K562 (cell line): ENCODE measurements at regions not wholly inside any gene's neighbourhood (a gene's known extent, or its start where the extent isn't known, plus 50 kb on each side); places are given as distances from the start of the nearest gene placed in this dataset.

Experiments used
- SIN3B ChIP-seq: fragments of 450-650 bp; IDR thresholded peaks from 2 replicates; pipeline ENCODE4 v1.6.1; 2017; ENCODE audit warnings: low read depth, mild to moderate bottlenecking, moderate library complexity
- SRSF1 ChIP-seq: fragments of 200-400 bp; formaldehyde crosslinking; IDR thresholded peaks from 2 replicates; pipeline ENCODE4 v1.6.1; 2017; ENCODE audit warnings: mild to moderate bottlenecking, low read depth, low read length, moderate library complexity
- TBP ChIP-seq: optimal IDR thresholded peaks from 2 replicates; pipeline ENCODE3; 2011; ENCODE audit warnings: low read depth, low read length, improper control_type of control experiment
- ZNF436 ChIP-seq: fragments of 250-450, 450-650 bp; sonication (Bioruptor Pico); formaldehyde crosslinking; IDR thresholded peaks from 2 replicates; pipeline ENCODE4 v1.7.0; 2020; ENCODE audit warnings: mild to moderate bottlenecking
- ZNF583 ChIP-seq: fragments of 250-450 bp; sonication (Bioruptor Pico); IDR thresholded peaks from 2 replicates; pipeline ENCODE4 v1.4.0; 2020
- ZNF766 ChIP-seq: fragments of 200-800 bp; sonication (Bioruptor generic); conservative IDR thresholded peaks from 2 replicates; pipeline ENCODE4 v1.6.1; 2016; ENCODE audit warnings: missing genetic modification characterization, missing compliant biosample characterization
- TF ChIP-seq, protein P1 (sequence below), 2 experiments: fragments of 450-650 bp in 1 of 2; sonication (generic) in 1 of 2; formaldehyde crosslinking in 1 of 2; IDR thresholded peaks; 2 replicates each; pipeline versions ENCODE4 v1.7.1 to v1.9.0; 2016 to 2022; ENCODE audit warnings: inconsistent platforms in 1 of 2, mild to moderate bottlenecking in 1 of 2, missing genetic modification reagents in 1 of 2
- TF ChIP-seq, protein P2 (sequence below): fragments of 450-650 bp; IDR thresholded peaks from 2 replicates; pipeline ENCODE4 v1.6.1; 2018; ENCODE audit not compliant: partially characterized antibody
- TF ChIP-seq, protein P3 (sequence below): fragments of 200-800 bp; sonication (Bioruptor generic); IDR thresholded peaks from 2 replicates; pipeline ENCODE4 v1.6.1; 2017; ENCODE audit warnings: missing genetic modification characterization, missing compliant biosample characterization
- TF ChIP-seq, protein P4 (sequence below): IDR thresholded peaks from 3 replicates; pipeline ENCODE4 v1.6.1; 2011; ENCODE audit warnings: borderline replicate concordance, mild to moderate bottlenecking, moderate library complexity; ENCODE audit not compliant: insufficient read length; ENCODE audit errors: extremely low read depth

DNA sequence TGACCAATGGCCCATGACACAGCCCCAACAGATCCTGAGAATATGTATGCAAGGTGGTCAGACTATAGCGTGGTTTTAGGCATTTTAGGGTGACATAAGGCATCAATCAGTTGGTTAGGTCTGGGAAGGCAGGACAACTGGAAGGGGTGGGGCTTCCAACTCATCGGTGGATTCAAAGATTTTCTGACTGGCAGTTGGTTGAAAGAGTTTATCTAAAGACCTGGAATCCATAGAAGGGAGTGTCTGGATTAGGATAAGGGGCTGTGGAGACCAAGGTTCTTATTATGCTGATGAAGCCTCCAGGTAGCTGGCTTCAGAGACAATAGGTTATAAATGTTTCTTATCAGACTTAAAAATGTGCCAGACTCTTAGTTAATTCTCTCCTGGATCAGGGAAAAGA, 60.3 kb upstream of the CFAP46 start (continued):
- TF ChIP-seq, protein P1, sequence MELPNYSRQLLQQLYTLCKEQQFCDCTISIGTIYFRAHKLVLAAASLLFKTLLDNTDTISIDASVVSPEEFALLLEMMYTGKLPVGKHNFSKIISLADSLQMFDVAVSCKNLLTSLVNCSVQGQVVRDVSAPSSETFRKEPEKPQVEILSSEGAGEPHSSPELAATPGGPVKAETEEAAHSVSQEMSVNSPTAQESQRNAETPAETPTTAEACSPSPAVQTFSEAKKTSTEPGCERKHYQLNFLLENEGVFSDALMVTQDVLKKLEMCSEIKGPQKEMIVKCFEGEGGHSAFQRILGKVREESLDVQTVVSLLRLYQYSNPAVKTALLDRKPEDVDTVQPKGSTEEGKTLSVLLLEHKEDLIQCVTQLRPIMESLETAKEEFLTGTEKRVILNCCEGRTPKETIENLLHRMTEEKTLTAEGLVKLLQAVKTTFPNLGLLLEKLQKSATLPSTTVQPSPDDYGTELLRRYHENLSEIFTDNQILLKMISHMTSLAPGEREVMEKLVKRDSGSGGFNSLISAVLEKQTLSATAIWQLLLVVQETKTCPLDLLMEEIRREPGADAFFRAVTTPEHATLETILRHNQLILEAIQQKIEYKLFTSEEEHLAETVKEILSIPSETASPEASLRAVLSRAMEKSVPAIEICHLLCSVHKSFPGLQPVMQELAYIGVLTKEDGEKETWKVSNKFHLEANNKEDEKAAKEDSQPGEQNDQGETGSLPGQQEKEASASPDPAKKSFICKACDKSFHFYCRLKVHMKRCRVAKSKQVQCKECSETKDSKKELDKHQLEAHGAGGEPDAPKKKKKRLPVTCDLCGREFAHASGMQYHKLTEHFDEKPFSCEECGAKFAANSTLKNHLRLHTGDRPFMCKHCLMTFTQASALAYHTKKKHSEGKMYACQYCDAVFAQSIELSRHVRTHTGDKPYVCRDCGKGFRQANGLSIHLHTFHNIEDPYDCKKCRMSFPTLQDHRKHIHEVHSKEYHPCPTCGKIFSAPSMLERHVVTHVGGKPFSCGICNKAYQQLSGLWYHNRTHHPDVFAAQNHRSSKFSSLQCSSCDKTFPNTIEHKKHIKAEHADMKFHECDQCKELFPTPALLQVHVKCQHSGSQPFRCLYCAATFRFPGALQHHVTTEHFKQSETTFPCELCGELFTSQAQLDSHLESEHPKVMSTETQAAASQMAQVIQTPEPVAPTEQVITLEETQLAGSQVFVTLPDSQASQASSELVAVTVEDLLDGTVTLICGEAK (IDR thresholded peaks at IDR 0.05) = no peak
- TF ChIP-seq, protein P1 (CRISPR knock-in tag; IDR thresholded peaks at IDR 0.05) = no peak
- TF ChIP-seq, protein P2, sequence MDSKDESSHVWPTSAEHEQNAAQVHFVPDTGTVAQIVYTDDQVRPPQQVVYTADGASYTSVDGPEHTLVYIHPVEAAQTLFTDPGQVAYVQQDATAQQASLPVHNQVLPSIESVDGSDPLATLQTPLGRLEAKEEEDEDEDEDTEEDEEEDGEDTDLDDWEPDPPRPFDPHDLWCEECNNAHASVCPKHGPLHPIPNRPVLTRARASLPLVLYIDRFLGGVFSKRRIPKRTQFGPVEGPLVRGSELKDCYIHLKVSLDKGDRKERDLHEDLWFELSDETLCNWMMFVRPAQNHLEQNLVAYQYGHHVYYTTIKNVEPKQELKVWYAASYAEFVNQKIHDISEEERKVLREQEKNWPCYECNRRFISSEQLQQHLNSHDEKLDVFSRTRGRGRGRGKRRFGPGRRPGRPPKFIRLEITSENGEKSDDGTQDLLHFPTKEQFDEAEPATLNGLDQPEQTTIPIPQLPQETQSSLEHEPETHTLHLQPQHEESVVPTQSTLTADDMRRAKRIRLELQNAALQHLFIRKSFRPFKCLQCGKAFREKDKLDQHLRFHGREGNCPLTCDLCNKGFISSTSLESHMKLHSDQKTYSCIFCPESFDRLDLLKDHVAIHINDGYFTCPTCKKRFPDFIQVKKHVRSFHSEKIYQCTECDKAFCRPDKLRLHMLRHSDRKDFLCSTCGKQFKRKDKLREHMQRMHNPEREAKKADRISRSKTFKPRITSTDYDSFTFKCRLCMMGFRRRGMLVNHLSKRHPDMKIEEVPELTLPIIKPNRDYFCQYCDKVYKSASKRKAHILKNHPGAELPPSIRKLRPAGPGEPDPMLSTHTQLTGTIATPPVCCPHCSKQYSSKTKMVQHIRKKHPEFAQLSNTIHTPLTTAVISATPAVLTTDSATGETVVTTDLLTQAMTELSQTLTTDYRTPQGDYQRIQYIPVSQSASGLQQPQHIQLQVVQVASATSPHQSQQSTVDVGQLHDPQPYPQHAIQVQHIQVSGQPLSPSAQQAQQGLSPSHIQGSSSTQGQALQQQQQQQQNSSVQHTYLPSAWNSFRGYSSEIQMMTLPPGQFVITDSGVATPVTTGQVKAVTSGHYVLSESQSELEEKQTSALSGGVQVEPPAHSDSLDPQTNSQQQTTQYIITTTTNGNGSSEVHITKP = no peak
- TF ChIP-seq ZNF583 (CRISPR knock-in tag) = no peak
- TF ChIP-seq ZNF436 = no peak
- TF ChIP-seq, protein P3, sequence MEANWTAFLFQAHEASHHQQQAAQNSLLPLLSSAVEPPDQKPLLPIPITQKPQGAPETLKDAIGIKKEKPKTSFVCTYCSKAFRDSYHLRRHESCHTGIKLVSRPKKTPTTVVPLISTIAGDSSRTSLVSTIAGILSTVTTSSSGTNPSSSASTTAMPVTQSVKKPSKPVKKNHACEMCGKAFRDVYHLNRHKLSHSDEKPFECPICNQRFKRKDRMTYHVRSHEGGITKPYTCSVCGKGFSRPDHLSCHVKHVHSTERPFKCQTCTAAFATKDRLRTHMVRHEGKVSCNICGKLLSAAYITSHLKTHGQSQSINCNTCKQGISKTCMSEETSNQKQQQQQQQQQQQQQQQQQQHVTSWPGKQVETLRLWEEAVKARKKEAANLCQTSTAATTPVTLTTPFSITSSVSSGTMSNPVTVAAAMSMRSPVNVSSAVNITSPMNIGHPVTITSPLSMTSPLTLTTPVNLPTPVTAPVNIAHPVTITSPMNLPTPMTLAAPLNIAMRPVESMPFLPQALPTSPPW = no peak
- TF ChIP-seq SRSF1 = no peak
- TF ChIP-seq TBP = no peak
- TF ChIP-seq ZNF766 (CRISPR knock-in tag) = no peak
- TF ChIP-seq, protein P4, sequence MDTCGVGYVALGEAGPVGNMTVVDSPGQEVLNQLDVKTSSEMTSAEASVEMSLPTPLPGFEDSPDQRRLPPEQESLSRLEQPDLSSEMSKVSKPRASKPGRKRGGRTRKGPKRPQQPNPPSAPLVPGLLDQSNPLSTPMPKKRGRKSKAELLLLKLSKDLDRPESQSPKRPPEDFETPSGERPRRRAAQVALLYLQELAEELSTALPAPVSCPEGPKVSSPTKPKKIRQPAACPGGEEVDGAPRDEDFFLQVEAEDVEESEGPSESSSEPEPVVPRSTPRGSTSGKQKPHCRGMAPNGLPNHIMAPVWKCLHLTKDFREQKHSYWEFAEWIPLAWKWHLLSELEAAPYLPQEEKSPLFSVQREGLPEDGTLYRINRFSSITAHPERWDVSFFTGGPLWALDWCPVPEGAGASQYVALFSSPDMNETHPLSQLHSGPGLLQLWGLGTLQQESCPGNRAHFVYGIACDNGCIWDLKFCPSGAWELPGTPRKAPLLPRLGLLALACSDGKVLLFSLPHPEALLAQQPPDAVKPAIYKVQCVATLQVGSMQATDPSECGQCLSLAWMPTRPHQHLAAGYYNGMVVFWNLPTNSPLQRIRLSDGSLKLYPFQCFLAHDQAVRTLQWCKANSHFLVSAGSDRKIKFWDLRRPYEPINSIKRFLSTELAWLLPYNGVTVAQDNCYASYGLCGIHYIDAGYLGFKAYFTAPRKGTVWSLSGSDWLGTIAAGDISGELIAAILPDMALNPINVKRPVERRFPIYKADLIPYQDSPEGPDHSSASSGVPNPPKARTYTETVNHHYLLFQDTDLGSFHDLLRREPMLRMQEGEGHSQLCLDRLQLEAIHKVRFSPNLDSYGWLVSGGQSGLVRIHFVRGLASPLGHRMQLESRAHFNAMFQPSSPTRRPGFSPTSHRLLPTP = no peak
- TF ChIP-seq SIN3B = no peak
- TF ChIP-seq, all 486 proteins: peak for 0
